ENCODE measurements at regions not wholly inside any gene's neighbourhood (a gene's known extent, or its start where the extent isn't known, plus 50 kb on each side); places are given as distances from the start of the nearest gene placed in this dataset.

GRCh38 chr17:72520665-72521303, 400.0 kb downstream of the SOX9 start:
- Histone ChIP-seq H2AFZ (ENCODE audit: low read length) (no peak overlapping the region), H3K27me3 (ENCODE audit: control insufficient read depth, insufficient read depth, low read length) (no peaks in the 10 kb centered on the region), H3K36me3 (ENCODE audit: control insufficient read depth, insufficient read depth, low read length) (no peaks in the 10 kb centered on the region), H4K20me1 (ENCODE audit: control insufficient read depth, extremely low read depth, insufficient read depth, low read length) (no peaks in the 10 kb centered on the region), H3K4me1 (ENCODE audit: control insufficient read depth, extremely low read depth, insufficient read depth, low read length) (no peaks in the 10 kb centered on the region), H3K79me2 (ENCODE audit: control insufficient read depth, insufficient read depth, low read length) (no peaks in the 10 kb centered on the region), H3K27ac (ENCODE audit: insufficient read depth, low read length) (no peak overlapping the region), H3K4me3 (replicated peaks in 1 of 4; ENCODE audit: control extremely low read depth in 1 of 4, insufficient read depth in 1 of 4, low read depth in 3 of 4, low read length in 4 of 4) (no peak overlapping the region), H3K9me3 (ENCODE audit: control insufficient read depth, insufficient read depth, low read depth, low read length) (no peaks in the 10 kb centered on the region), H3K9ac (ENCODE audit: insufficient read depth, low read length) (no peak overlapping the region), H3K4me2 (ENCODE audit: extremely low read depth, insufficient read depth, low read length) (no peak overlapping the region)
- DNase-seq (ENCODE audit: low read depth in 2 of 2), result no peak
- TF ChIP-seq CTCF (conservative IDR thresholded peaks at IDR 0.05 in 1 of 2, IDR thresholded peaks at IDR 0.05 in 1 of 2; ENCODE audit: low read depth in 1 of 2, low read length in 2 of 2) (no peak), EZH2 (IDR thresholded peaks at IDR 0.05; ENCODE audit: low read length, missing control alignments) (no peak)

DNA sequence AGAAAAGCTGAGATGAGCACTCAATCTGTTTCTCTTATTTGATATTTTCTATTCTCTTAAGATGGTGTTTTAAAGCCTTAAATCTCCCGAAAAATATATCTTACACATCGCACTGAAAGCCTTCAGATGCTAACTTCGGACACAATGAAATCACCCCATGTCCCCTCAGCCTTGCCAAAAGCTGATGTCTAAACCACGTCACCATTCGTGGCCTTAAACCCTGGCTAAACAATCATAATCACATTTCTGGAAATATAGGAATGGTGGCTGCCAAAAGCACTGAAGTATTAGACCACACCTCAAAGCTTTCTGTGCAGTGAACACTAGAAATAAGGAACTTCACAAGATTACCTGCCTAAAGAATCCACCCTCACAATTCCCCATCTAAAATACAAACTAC, 402.7 kb downstream of the SOX9 start:
- Histone ChIP-seq H3K27ac (ENCODE audit: insufficient read depth, low read length) (no peak overlapping the region), H3K79me2 (ENCODE audit: control insufficient read depth, insufficient read depth, low read length) (no peaks in the 10 kb centered on the region), H2AFZ (ENCODE audit: low read length) (no peak overlapping the region), H3K27me3 (ENCODE audit: control insufficient read depth, insufficient read depth, low read length) (no peaks in the 10 kb centered on the region), H4K20me1 (ENCODE audit: control insufficient read depth, extremely low read depth, insufficient read depth, low read length) (no peaks in the 10 kb centered on the region), H3K9me3 (ENCODE audit: control insufficient read depth, insufficient read depth, low read depth, low read length) (no peaks in the 10 kb centered on the region), H3K36me3 (ENCODE audit: control insufficient read depth, insufficient read depth, low read length) (no peaks in the 10 kb centered on the region), H3K4me1 (ENCODE audit: control insufficient read depth, extremely low read depth, insufficient read depth, low read length) (no peaks in the 10 kb centered on the region), H3K4me2 (ENCODE audit: extremely low read depth, insufficient read depth, low read length) (no peak overlapping the region), H3K9ac (ENCODE audit: insufficient read depth, low read length) (no peak overlapping the region), H3K4me3 (replicated peaks in 1 of 4; ENCODE audit: control extremely low read depth in 1 of 4, insufficient read depth in 1 of 4, low read depth in 3 of 4, low read length in 4 of 4) (no peak overlapping the region)
- TF ChIP-seq EZH2 (IDR thresholded peaks at IDR 0.05; ENCODE audit: low read length, missing control alignments), result no peak
- TF ChIP-seq CTCF (conservative IDR thresholded peaks at IDR 0.05 in 1 of 2, IDR thresholded peaks at IDR 0.05 in 1 of 2; ENCODE audit: low read depth in 1 of 2, low read length in 2 of 2), result no peak
- DNase-seq (ENCODE audit: low read depth in 2 of 2), result no peak

GRCh38 chr17:72525225-72526015, 404.6 kb downstream of the SOX9 start:
- no peak overlapping the region for H2AFZ ChIP-seq (ENCODE audit: low read length)
- H3K27me3 ChIP-seq (ENCODE audit: control insufficient read depth, insufficient read depth, low read length), result no peaks in the 10 kb centered on the region
- H4K20me1 ChIP-seq (ENCODE audit: control insufficient read depth, extremely low read depth, insufficient read depth, low read length), result no peaks in the 10 kb centered on the region
- no peak for DNase-seq (ENCODE audit: low read depth in 2 of 2)
- no peak overlapping the region for H3K4me2 ChIP-seq (ENCODE audit: extremely low read depth, insufficient read depth, low read length)
- H3K9me3 ChIP-seq (ENCODE audit: control insufficient read depth, insufficient read depth, low read depth, low read length), result no peaks in the 10 kb centered on the region
- H3K36me3 ChIP-seq (ENCODE audit: control insufficient read depth, insufficient read depth, low read length), result no peaks in the 10 kb centered on the region
- TF ChIP-seq CTCF (conservative IDR thresholded peaks at IDR 0.05 in 1 of 2, IDR thresholded peaks at IDR 0.05 in 1 of 2; ENCODE audit: low read depth in 1 of 2, low read length in 2 of 2) (no peak), EZH2 (IDR thresholded peaks at IDR 0.05; ENCODE audit: low read length, missing control alignments) (no peak)
- no peak overlapping the region for H3K9ac ChIP-seq (ENCODE audit: insufficient read depth, low read length)
- H3K4me1 ChIP-seq (ENCODE audit: control insufficient read depth, extremely low read depth, insufficient read depth, low read length), result no peaks in the 10 kb centered on the region
- no peak overlapping the region for H3K4me3 ChIP-seq (replicated peaks in 1 of 4; ENCODE audit: control extremely low read depth in 1 of 4, insufficient read depth in 1 of 4, low read depth in 3 of 4, low read length in 4 of 4)
- H3K79me2 ChIP-seq (ENCODE audit: control insufficient read depth, insufficient read depth, low read length), result no peaks in the 10 kb centered on the region
- no peak overlapping the region for H3K27ac ChIP-seq (ENCODE audit: insufficient read depth, low read length)

Data from fibroblast of lung (primary cell).